GM21447 (cell line): ENCODE measurements at regions not wholly inside any gene's neighbourhood (a gene's known extent, or its start where the extent isn't known, plus 50 kb on each side); places are given as distances from the start of the nearest gene placed in this dataset.
"Not testable (repeated sequence)": the region's sequence is repeated elsewhere in the genome, so short reads cannot be mapped to it uniquely, and the experiment has no call there.

ENCODE experiments used
- ATAC-seq: cut with Tn5 transposase; IDR thresholded peaks from one replicate; pipeline ENCODE4 v1.9.1; 2021; ENCODE audit not compliant: unreplicated experiment

DNA sequence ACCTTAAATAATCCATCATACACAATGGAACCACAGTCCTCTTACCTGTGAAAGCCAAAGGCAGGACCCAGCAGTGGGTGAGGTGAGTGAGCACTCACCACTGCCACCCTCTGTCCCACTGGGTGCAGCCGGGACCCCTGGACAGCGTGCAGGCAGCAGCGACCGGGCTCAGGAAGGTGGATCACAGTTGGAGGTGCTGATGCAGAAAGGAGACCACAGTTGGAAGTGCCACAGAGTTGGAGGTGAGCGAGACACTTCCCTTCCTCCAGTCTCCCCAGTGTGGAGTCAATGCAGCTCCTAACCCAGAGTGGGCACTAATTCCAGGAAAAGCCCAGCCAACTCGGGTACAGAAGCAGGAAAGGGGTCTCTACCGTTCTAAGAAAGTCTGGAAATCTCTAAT lies 323.0 kb downstream of the KLF13 start:
- not testable (repeated sequence) for ATAC-seq

DNA sequence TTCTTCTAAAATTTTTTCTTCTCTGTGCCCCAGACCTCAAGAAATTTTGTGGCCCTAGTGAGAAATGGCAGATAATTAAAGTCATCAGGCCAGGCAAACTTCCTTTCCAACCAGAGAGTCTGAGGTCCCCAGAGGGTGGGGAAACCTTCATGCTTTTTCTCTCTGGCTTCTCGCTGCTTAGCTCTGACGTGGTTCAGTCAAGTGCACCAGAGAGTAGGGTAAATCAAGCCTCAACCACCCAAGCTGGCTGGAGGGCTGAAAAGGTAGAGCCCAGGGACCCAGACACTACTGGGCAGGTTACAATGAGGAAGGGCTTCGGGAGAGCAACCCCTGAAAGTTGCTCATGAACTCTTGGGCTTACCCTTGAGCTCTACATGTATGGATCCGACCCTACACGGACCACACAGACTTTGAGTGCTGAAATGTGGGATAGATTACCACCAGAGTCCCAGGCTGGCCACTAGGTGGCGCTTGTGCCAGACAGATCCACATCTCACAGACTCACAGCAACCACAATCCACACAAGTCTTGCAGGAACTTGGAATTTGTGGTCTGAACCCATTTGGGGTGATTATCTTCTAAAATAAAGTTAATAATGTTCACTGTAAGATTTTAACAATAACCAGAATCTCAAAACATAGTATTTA lies 323.5 kb downstream of the KLF13 start:
- not testable (repeated sequence) for ATAC-seq

DNA sequence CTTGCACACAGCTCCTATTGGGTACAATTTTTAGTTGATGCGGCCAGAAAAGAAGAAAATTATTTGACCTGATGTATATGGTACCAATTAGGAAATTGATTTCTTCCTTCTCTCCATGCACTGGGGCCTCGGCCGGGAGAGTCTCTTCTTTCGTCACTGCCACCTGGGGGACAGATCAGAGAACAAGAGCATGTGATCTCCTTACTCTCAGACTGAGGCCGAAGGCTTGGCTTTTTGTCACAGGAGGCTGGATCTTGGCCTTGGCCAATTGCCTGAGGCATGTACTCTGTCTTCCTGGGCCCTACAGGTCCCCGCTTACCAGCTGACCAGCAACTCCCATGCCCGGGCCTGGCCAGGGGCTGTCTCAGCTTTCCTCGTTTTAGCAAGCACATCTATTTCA lies 330.3 kb downstream of the KLF13 start:
- not testable (repeated sequence) for ATAC-seq

DNA sequence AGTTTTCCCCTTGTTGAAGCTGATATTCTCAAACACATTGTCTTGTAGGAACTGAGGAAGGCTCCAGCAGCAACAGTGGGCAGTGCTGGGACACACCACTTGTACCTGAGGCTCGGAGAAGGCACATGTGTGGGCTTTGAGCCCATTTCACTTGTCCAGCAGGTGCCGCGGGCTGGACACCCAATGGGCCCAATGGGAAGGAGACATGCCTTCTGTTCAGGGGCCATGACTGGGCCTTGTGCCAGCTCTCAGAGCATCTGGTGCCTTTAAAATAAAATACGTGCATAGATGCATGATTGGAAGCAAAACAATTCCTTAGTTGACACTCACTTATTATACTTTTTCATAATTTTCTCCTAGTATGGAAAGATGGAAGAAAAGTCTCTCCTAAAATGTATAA lies 334.2 kb downstream of the KLF13 start:
- no peak for ATAC-seq

DNA sequence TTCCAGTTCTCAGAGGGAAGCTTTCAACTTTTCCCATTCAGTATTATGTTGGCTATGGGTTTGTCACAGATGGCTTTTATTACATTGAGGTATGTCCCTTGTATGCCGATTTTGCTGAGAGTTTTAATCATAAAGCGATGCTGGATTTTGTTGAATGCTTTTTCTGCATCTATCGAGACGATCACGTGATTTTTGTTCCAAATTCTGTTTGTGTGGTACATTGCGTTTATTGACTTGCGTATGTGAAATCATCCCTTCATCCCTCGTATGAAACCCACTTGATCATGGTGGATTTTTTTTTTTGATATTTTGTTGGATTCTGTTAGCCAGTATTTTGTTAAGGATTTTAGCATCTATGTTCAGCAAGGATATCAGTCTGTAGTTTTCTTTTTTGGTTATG lies 339.1 kb downstream of the KLF13 start:
- ATAC-seq = not testable (repeated sequence)

DNA sequence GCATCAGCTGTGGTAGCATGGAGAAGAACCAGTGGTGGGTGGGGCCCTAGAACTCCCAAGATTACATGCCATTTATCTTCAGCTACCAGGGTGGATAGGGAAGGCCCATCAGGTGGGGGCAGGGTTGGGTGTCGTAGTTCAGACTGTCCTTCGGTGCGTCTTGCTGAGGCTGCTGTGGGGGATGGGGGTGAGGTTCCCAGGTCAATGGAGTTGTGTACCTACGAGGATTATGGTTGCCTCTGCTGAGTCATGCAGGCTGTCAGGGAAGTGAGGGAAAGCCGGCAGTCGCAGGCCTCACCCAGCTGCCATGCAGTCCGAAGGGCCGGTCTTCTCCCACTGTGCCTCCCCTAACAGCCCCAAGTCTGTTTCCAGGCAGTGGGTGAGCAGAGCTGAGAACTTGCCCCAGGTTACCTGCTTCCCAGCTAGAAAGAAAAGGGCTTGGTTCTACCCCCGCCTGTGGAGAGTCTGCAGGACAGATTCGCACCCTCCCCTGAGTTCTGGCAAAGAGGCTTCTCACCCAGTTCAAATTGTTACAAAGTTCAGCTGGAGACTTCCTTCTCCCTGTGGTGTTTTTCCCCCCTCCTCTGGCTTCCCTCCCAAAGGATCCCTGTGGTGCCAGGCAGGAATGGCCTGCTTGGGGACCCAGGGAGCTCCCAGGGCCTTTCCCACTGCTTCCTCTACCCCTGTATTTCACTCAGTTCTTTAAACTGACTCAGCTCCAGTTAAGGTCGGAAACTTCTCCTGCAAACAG lies 342.7 kb downstream of the KLF13 start:
- ATAC-seq = not testable (repeated sequence)

DNA sequence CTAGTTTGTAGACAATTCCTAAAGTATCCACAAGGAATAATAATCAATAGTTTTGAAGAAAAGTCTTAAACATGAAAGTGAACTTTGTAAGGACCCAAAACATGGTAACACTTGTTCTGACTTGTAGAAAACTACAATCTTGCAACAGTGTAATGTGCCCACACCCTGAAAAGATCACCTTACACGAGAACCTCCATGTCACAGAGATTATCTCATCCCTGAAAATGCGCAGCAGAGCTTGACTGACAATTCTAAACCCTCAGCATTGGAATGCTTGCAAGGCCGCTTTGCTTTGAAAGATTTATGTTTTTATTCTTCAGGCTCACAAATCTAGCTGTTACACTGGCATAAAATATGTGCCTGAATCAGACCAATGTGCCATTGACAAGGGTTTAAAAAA lies 346.6 kb downstream of the KLF13 start:
- ATAC-seq = not testable (repeated sequence)

DNA sequence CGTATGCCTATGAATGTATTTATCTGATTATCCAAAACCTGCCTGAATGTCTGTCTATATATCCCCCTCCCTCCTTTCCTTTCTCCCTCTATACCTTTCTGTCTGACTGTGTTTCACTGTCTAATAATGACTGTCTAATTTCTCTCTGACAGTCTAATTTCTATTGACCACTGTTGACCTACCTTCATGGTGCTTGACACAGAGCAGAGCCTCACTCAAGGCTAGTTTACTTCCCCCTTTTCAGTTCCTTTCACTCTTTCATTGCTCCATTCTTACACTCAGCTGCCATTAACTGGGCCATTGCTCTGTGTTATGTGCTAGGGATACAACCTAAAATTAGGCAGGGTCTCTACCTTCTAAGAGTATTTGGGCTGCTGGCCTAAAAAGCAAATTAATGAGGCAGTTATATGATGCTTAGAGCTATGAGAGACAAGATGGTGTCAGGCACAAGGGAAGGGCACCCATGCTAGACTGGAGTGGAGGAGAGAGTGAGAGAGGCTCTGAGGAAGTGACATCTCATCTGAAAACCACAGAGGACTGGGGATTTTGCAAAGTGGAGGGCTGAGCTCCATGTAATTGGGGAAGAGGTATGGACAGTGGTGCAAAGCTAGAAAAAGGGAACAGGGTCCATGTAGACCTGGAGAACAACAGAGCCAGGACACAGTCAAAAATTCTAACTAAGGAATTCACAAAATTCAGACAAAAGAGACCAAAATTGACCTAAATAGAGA lies 348.6 kb upstream of the CHRNA7 start:
- not testable (repeated sequence) for ATAC-seq

DNA sequence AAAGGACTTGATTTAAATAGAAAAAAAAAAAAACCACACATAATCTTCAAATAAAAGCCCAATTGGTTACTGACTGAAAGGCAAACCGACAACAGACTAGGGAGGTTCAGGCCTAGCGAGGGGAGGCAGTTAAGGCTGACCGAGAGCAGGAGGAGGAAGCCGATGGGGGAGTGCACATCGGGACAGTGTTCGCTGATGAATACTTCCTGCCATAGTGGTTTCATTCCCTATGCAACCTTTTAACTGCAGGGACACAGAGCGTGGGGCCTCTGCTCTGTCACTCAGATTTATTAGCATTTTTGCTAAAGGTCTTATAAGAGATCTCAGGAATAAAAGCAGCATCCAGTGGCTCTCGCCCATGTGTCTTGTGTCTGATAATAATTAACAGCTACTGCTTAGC lies 343.2 kb upstream of the CHRNA7 start:
- not testable (repeated sequence) for ATAC-seq

DNA sequence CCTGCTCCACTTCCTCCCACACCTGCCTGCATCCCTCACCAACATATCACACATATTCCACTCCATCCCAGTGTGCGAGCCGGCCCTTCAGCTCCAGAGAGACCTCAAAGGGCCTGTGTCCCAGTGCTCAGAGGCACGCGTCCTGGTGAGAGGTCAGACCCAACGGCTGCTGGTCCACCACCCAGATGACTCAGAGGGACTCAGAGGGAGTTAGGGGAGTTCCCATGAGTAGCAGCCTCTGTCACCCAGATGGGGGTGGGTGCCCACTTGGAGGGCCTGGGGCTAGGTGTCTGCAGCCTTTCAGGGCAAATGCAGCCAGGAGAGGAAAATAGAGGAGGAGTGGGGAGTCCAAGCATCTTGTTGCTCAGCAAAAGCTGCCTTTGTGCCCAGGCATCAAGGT lies 333.8 kb upstream of the CHRNA7 start:
- not testable (repeated sequence) for ATAC-seq

DNA sequence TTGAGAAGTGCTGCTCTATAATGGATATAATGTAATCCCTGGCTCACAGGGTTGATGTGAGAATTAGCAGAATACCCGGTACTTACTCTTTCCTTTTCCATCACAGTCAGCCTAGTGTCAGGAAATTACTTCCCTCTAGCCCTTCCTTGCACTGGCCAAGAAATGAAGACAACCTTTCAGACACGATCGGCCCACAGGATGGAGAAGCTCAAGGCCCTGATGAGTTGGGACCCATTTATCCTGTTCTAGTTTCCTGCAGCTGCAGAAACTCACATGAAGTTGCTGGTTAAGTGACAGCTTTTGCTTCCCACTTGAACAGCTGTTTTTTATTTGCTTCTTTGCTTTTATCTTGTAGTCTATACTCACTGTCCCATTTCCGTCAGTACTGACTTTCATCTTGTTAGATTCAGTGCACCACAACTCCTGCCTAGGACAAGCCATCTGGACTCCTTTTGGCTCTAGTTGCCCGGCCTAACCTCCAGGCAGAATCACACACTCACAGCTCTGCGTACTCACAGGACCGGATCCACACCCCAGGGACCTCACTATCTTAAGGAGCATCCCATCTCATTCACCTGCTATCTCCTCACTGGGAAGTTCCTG lies 325.1 kb upstream of the CHRNA7 start:
- ATAC-seq = not testable (repeated sequence)

DNA sequence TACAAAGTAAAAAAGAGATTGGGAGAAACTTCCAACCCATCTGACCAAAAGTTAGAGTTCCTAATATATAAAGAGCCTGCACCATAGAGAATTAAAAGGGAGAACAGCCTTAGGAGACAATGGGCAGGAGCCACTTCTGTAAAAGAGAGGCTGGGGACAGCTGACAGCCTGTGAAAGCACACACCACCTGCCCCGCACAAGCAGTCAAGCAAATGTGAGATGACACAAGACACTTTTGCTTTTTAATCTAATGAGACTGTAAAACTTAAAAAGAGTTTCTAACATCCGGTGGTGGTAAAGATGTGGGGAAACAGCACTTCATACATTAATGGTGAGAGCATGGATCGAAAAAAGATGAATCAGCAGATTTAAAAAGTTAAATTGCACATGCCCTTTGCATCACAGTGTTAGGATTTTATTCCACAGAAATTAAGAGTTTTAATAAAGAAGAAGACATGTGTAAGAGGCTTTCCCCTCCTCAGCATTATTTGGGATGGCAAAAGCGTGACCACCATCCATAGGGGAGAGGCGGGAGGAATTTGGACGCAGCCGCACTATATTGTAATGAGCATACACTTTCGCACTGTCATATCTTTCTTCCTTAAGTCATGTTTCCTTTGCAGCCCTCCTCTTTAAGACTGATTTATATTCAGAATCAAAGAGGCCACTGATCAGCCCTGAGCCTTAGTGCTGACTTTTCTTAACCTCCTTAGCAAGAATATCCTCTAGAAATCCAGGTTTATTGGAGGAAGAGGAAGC lies 322.2 kb upstream of the CHRNA7 start:
- peak; percentile 59 for ATAC-seq

DNA sequence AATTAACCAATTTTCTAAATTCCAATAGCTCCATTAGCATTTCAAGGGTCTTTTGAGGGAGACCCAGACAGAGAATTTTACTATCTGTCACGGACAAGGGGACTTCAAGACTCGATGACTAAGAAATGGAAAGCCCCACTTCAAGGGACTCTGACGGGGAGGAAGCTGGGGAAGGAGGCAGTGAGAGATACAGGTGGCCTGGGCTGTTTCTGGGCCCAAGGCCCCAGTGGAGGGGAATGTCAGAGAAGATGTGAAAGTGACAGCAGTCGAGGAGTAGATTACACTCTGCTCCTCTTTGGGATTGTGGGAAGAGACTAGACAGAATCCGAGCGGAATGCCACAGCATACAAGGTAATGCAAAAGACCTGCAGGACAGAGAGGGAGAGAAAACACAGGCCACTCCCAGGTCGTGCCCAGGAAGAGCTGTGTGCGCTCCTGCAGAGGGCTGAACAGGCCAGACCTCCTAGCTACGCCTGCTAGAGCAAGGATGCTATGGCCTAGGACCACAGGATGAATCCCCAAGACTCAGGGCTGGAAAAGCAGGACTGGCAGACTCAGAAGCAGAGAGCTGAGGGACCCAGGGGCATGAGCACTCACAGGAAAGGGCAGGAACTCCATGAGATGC lies 321.5 kb upstream of the CHRNA7 start:
- peak; percentile 79 for ATAC-seq

DNA sequence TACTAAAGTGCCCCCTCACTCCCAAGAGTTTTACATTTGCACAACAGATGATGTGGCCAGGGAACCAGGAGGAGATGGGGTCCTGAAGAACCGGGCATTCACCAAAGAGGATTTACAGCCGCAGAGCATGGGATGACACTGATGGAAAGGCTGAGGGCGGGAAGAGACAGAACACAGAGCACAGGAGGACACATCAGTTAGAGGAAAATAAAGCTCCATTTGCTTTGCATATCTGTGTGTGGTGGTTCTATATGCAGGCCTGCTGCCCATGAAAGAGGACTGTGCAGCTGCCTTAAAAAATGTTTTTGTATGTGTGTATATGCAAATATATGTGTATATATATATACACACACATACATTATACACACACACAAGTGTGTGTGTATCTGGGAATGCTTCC lies 320.8 kb upstream of the CHRNA7 start:
- not testable (repeated sequence) for ATAC-seq

DNA sequence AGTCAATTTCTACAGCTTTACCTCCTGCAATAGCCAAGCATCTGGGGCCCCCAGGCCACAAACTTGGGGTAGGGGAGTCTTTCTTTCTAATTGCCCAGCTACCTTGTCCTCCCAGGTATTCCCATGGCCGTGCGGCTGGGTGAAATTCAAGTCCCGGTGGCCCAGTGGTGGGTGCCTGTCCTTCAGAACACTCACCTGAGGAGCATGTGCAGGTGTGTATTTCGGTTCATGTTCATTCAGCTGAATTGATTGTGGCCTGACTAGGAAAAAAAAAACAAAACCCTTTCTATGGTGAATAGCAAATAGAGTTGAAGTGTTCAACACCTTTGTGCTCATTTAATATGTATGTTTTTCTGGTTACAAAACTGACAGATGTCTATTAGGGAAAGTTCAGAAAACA lies 319.5 kb upstream of the CHRNA7 start:
- ATAC-seq = not testable (repeated sequence)

DNA sequence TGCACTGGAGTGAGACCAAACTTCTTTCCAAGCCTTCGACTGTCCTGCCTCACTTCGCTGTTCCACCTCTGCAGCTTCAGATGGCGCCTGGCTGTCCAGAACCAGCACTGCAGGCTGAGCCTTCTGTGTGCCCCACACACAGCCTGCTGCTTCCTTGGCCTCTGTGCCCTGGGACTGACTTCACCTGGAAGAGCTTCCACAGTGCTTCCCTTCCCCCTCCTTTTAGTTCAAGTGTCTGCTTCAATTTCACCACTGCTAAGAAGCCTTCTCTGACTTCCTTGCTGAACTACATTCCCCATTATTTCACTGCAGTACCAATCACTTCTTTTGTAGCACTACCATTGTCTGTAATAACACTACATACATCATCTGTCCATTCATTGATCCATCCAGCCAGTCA lies 315.1 kb upstream of the CHRNA7 start:
- ATAC-seq = not testable (repeated sequence)

DNA sequence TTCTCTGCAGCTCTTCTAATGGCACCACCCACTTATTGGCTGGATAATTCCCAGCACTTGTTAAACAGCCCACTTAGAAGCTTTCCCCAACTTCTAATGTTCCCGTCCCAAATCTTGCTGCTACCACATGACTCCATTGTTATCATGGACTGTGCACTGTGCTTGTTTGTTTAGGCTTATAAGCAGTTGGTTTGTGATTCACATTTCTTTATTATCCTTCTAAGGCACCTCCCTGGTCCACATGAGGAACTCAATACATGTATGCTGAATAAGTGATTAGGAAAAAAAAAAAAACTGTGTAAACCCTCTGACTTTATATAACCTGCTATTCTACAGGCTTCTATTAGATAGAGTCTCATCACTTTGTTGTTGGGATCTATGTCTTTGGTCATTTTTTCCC lies 311.7 kb upstream of the CHRNA7 start:
- ATAC-seq = not testable (repeated sequence)

DNA sequence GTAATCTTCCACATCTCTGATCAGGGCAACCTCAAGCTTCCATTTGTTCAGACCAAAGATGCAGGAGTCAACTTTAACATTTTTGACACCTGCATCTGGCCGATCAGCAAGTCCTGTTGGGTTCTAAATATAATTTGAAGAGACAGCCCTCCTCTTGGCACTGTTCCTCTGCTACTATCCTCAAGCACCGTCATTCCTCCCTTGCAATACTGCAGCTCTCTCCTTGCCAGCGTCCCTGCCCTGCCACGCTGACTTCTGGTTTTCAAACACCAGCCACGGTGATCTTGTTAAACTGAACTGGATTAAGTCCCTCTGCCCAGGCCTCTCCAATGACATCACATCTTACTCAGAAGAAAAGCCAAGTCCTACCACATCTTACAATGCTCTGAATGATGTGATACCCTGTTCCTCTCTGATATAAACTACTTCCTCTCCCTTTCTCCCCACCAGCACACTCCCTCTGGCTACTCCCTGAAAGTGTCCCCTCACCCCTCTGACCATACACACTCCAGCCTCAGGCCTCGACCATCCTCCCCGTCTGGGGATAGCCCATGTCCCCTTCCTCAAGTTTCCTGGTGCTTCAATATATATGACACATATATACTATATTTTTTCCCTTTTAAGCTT lies 310.8 kb upstream of the CHRNA7 start:
- not testable (repeated sequence) for ATAC-seq

DNA sequence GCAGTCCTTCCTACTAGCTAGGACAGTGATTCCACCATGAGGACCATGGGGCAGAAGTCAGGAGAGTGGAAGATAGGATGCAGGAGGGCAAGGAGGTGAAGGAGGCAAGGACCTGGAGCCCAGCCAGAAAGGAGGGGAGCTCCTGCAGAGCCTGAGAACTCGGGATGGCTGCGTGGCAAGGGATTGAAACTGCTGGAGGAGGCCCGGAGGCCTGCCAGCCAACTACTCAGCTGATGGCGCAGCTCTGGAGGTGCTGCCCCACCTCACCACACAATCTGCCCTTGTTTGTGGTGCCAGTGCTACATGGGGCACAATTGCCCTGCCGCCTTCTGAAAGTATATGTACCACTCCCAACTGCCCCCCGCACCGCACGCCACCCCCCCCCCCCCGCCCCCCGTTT lies 307.3 kb upstream of the CHRNA7 start:
- ATAC-seq = not testable (repeated sequence)

DNA sequence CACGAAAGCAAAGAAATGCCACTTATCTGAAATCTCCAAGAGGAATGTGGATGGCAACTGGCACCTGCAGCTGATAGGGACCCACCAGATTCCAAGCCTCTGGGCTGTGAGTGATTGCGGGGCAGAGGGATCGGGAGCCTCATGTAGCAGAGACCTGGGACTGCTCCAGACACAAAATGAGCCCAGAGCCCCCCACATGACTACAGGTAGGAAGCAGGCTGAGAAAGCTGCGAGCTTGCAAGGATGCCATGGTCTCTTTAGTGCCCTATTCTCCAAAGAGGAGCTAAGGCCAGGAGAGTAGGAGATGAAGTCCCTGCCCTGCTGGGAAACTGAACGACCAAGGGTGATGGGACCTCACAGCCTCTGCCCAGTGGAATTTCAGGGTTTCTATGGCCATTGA lies 305.4 kb upstream of the CHRNA7 start:
- not testable (repeated sequence) for ATAC-seq
